Cardiac fibroblast (primary cell): ENCODE measurements at regions not wholly inside any gene's neighbourhood (a gene's known extent, or its start where the extent isn't known, plus 50 kb on each side); places are given as distances from the start of the nearest gene placed in this dataset.

Source experiments
- DNase-seq, 2 donors: peaks; one replicate each; pipeline versions ENCODE4 v3.0.0 to v3.0.0-alpha.2; 2010; ENCODE audit warnings: low read depth in 2 of 2
- H3K4me3 ChIP-seq, 2 donors: replicated peaks in 1 of 2; 1 replicate in 1 of 2; 2 replicates in 1 of 2; pipeline ENCODE4 v1.5.1; 2011; ENCODE audit warnings: low read depth in 2 of 2, low read length in 2 of 2, mild to moderate bottlenecking in 2 of 2, moderate library complexity in 1 of 2
- TF ChIP-seq, protein P1 (sequence below): IDR thresholded peaks from one replicate; pipeline ENCODE4 v1.5.1; 2011; ENCODE audit warnings: low read depth, mild to moderate bottlenecking, low read length, inconsistent platforms

DNA sequence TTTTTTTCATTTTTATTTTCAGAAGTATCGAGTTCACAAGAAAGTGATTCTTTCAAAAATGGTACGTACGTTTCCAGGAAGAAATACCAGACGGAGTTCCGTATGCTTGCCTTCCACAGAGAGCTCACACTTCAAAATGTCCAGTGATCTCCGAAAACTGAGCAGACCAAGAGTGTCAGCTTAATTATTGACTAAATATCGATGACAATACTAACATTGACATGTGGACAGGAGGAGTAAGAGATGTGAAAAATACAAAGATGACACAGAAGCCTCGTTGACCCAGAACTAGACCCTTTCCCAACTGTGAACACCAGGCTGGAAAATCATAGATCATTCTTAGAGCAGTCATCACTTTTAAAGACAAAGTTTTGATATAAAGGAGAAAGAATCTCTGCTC lies 440.0 kb upstream of the POU3F3 start:
- no peak overlapping the region for H3K4me3 ChIP-seq
- TF ChIP-seq, protein P1, sequence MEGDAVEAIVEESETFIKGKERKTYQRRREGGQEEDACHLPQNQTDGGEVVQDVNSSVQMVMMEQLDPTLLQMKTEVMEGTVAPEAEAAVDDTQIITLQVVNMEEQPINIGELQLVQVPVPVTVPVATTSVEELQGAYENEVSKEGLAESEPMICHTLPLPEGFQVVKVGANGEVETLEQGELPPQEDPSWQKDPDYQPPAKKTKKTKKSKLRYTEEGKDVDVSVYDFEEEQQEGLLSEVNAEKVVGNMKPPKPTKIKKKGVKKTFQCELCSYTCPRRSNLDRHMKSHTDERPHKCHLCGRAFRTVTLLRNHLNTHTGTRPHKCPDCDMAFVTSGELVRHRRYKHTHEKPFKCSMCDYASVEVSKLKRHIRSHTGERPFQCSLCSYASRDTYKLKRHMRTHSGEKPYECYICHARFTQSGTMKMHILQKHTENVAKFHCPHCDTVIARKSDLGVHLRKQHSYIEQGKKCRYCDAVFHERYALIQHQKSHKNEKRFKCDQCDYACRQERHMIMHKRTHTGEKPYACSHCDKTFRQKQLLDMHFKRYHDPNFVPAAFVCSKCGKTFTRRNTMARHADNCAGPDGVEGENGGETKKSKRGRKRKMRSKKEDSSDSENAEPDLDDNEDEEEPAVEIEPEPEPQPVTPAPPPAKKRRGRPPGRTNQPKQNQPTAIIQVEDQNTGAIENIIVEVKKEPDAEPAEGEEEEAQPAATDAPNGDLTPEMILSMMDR, result no peak
- DNase-seq, result no peak

DNA sequence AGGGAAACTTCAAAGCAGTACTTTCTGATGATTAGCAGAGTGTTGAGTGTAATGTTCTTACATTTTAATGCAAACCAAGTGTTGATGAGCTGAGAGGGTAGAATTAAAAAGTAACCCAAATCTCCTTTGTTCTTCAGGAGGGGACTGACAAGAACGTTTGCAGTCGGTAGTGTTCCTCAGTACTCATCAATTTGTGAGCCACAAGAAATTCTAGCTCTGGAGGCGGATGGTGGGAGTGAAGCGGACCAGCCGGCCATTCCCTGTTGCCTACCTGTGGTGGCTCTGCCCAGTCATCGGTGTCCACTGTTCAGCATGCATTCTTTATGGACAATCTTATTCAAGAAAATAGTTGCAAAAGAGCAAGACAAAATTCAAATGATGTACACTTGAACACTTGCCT lies 438.6 kb upstream of the POU3F3 start:
- TF ChIP-seq, protein P1, result no peak
- no peak for DNase-seq

DNA sequence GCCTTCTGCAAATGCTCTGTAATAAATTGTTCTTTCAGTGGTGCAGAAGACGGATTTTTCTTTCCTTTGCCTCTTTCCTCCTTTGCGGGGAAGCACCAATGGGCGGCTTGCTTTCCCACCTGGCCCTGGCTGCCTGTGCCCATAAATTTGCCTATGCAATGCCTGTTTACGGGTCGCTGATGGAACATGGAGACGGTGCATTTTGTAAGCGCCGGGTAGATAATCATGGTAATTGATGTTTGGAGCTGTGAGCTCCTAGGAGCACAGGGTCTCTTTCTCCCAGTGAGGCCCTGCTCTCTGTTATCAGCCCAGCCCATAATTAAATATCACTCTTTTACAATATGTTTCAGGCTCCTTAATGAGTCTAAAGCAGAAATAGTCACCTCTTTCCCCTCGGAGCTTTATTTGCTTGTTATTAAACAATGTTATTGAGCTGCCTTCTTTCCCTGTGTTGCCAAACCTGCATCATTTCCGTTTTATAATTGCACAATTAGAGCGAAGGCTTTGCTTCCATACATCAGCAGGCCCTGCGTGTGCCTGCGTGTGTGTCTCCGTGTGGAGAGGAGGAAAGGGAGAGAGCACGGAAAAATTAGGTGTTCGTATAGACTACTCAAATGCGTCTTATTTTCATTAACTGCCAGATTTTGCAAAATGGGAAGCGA lies 437.4 kb upstream of the POU3F3 start:
- TF ChIP-seq, protein P1, result no peak

More for the DNA sequence above, 438.6 kb upstream of the POU3F3 start:
- H3K4me3 ChIP-seq, result no peak overlapping the region

DNA sequence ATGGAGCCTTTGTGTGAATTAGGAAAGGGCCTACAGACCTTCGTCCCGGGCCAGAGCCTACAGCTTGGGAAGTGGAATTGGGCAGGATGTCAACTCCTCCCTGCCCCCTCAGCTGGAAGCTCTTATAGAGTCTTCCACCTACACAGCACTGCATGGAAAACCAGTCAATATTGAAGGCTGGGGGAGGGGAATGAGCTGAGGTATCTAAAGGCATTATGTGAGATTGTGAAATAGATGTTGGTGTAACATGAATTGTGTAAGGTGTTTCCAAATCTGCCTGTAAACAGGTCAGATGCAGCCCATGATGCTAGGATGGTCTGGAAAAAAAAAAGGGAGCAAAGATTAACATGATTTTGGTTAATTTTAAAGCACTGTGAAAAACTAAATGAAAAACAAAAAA lies 433.5 kb upstream of the POU3F3 start:
- H3K4me3 ChIP-seq, result no peak overlapping the region
- TF ChIP-seq, protein P1, result no peak
- no peak for DNase-seq

More for the DNA sequence above, 437.4 kb upstream of the POU3F3 start:
- H3K4me3 ChIP-seq, result no peak overlapping the region
- no peak for DNase-seq

DNA sequence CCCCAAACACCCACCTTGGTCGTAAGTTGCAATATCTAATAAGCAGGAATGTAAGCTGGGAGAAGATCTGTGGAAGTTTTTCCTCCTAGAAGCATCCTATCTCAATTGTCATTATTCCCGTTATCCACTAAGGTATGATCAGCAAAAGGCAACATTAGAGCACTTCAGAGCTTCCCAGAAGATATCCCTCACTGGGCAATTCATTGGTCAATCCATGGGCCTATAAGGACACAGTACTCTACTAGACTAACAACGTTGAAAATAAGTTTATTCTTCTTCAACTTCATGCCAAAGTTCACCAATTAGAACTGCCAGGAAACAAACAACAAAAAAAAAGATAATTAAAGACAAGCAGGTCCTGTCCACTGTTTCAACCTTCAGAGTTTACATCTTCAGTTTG lies 433.0 kb upstream of the POU3F3 start:
- DNase-seq, result no peak
- H3K4me3 ChIP-seq, result no peak overlapping the region
- TF ChIP-seq, protein P1, result no peak

DNA sequence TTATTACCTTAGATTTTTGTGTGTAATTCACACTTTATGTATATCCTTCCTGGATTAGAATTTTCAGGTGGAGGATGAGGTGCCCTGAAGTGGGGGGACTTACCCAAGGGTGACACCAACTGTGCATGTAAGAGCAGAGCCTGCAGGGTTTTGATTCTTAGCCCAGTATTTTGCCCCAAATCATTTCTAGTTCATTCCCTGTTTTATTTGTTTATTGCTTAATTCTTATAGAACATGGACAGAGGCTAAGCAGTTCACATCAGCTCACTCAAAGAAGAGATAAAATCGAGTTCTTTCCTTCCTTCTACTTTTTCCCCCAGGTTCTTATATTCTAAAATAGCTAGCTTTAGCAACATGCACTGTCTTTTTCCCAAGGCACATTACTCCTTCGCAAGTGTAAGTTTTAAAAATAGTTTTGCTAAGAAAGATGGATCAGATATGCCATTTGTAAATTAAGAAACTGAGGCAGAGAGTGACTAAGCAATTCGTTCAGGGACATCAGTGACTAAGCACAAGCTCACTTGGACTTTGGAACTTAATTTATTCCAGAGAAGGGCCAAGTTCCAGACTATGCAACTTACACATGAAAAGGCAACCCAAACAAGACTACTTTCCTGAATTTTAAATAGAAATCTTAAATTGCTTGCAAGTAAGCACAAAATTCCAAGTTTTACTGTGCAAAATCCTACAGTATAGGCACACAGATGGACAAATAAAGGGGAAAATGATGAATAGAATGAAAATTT lies 427.9 kb upstream of the POU3F3 start:
- DNase-seq, result no peak
- TF ChIP-seq, protein P1, result no peak
- no peak overlapping the region for H3K4me3 ChIP-seq

DNA sequence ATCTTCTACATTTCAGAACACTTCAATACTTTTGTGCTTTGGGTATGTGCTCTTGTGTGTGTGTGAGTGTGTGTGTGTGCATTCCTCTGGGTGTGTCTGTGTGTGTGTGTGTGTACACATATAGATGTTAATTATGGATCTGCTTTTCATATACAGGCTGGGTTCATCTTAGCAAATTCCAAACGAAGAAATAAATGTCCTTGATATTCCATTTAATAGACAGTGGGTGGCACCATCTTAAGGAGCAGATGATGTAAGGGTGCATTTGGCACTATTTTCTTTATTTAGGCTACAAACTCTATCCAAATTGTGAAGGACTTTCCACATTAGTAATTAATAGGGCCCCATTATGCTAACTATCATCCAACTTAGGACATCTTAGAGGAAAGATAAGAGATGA lies 425.8 kb upstream of the POU3F3 start:
- no peak for DNase-seq
- no peak overlapping the region for H3K4me3 ChIP-seq
- TF ChIP-seq, protein P1, result no peak
